ENCODE measurements at regions not wholly inside any gene's neighbourhood (a gene's known extent, or its start where the extent isn't known, plus 50 kb on each side); places are given as distances from the start of the nearest gene placed in this dataset.
"Not testable (repeated sequence)": the region's sequence is repeated elsewhere in the genome, so short reads cannot be mapped to it uniquely, and the experiment has no call there.

- ChIA-PET POLR2A (ENCODE audit: low non-redundant PET) (no interaction called here), CTCF (interaction anchor here (0.6 to 3.2 kb wide), 6 partner anchors 358 to 658 kb away, joined by 3 to 39 read pairs (median 4); partner anchors contain the start of gene NXT1)
- H3K4me3 ChIP-seq (ENCODE audit: low read depth, low read length, poor library complexity, severe bottlenecking): no peak overlapping the region
- H3K4me1 ChIP-seq (ENCODE audit: insufficient read depth, low read length, poor library complexity, severe bottlenecking): no peaks in the 10 kb centered on the region
- no peaks in the 10 kb centered on the region for H3K9me3 ChIP-seq (ENCODE audit: low read depth, low read length, poor library complexity, severe bottlenecking)
- H3K27ac ChIP-seq (ENCODE audit: low read depth, low read length, poor library complexity, severe bottlenecking): no peak overlapping the region
- intact Hi-C loops (cut with micrococcal nuclease; ENCODE audit: unreplicated experiment): loop anchor here (10.0 kb wide), 1 partner anchor 553 kb away; no protein-coding TSS in a partner anchor
- no TSS peak for BruUV-seq (replicated peaks)
- no peak for TF ChIP-seq EZH2 (IDR thresholded peaks at IDR 0.05; ENCODE audit: borderline replicate concordance, low read depth, low read length, poor library complexity, severe bottlenecking)
- TF ChIP-seq, protein P1, sequence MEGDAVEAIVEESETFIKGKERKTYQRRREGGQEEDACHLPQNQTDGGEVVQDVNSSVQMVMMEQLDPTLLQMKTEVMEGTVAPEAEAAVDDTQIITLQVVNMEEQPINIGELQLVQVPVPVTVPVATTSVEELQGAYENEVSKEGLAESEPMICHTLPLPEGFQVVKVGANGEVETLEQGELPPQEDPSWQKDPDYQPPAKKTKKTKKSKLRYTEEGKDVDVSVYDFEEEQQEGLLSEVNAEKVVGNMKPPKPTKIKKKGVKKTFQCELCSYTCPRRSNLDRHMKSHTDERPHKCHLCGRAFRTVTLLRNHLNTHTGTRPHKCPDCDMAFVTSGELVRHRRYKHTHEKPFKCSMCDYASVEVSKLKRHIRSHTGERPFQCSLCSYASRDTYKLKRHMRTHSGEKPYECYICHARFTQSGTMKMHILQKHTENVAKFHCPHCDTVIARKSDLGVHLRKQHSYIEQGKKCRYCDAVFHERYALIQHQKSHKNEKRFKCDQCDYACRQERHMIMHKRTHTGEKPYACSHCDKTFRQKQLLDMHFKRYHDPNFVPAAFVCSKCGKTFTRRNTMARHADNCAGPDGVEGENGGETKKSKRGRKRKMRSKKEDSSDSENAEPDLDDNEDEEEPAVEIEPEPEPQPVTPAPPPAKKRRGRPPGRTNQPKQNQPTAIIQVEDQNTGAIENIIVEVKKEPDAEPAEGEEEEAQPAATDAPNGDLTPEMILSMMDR (conservative IDR thresholded peaks at IDR 0.05; ENCODE audit: low read depth, low read length): no peak
- no peaks in the 10 kb centered on the region for H3K27me3 ChIP-seq (replicated peaks; ENCODE audit: insufficient read depth, low read depth, low read length, poor library complexity)
- no peak for DNase-seq (ENCODE audit: low spot score)
- no peaks in the 10 kb centered on the region for H3K36me3 ChIP-seq (ENCODE audit: insufficient read depth, low read length, poor library complexity, severe bottlenecking)
Observed at GRCh38 chr20:22692119-22692475, 107.7 kb upstream of the FOXA2 start.

DNA sequence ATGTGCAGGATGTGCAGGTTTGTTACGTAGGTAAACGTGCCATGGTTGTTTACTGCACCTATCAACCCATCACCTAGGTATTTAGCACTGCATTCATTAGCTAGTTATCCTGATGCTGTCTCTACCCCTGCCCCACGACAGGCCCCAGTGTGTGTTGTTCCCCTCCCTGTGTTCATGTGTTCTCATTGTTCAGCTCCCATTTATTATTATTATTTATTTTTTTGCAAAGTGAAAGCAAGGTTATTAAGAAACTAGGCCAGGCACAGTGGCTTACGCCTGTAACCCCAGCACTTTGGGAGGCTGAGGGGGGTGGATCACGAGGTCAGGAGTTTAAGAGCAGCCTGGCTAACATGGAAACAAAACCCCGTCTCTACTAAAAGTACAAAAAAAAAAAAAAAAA lies 108.2 kb upstream of the FOXA2 start:
- CTCF ChIA-PET: interaction anchor here (0.6 to 3.2 kb wide), 5 partner anchors 358 to 840 kb away, joined by 3 to 39 read pairs (median 4); partner anchors contain the start of gene NXT1
- H3K27ac ChIP-seq (ENCODE audit: low read depth, low read length, poor library complexity, severe bottlenecking); H3K9me3 ChIP-seq (ENCODE audit: low read depth, low read length, poor library complexity, severe bottlenecking); H3K27me3 ChIP-seq (replicated peaks; ENCODE audit: insufficient read depth, low read depth, low read length, poor library complexity); H3K4me1 ChIP-seq (ENCODE audit: insufficient read depth, low read length, poor library complexity, severe bottlenecking); BruUV-seq (replicated peaks); POLR2A ChIA-PET (ENCODE audit: low non-redundant PET); DNase-seq (ENCODE audit: low spot score); H3K4me3 ChIP-seq (ENCODE audit: low read depth, low read length, poor library complexity, severe bottlenecking); H3K36me3 ChIP-seq (ENCODE audit: insufficient read depth, low read length, poor library complexity, severe bottlenecking): not testable (repeated sequence)
- intact Hi-C loops (cut with micrococcal nuclease; ENCODE audit: unreplicated experiment): loop anchor here (10.0 kb wide), 1 partner anchor 552 kb away; no protein-coding TSS in a partner anchor

GRCh38 chr20:22696759-22697158 lies 112.4 kb upstream of the FOXA2 start:
- H3K27me3 ChIP-seq (replicated peaks; ENCODE audit: insufficient read depth, low read depth, low read length, poor library complexity): no peaks in the 10 kb centered on the region
- no peak overlapping the region for H3K27ac ChIP-seq (ENCODE audit: low read depth, low read length, poor library complexity, severe bottlenecking)
- no TSS peak for BruUV-seq (replicated peaks)
- H3K9me3 ChIP-seq (ENCODE audit: low read depth, low read length, poor library complexity, severe bottlenecking): no peaks in the 10 kb centered on the region
- DNase-seq (ENCODE audit: low spot score): no peak
- ChIA-PET CTCF (no interaction called here), POLR2A (ENCODE audit: low non-redundant PET) (no interaction called here)
- H3K4me3 ChIP-seq (ENCODE audit: low read depth, low read length, poor library complexity, severe bottlenecking): no peak overlapping the region
- TF ChIP-seq, protein P1 (conservative IDR thresholded peaks at IDR 0.05; ENCODE audit: low read depth, low read length): no peak
- TF ChIP-seq EZH2 (IDR thresholded peaks at IDR 0.05; ENCODE audit: borderline replicate concordance, low read depth, low read length, poor library complexity, severe bottlenecking): no peak
- intact Hi-C loops (cut with micrococcal nuclease; ENCODE audit: unreplicated experiment): loop anchor here (10.0 kb wide), 1 partner anchor 548 kb away; no protein-coding TSS in a partner anchor
- H3K4me1 ChIP-seq (ENCODE audit: insufficient read depth, low read length, poor library complexity, severe bottlenecking): no peaks in the 10 kb centered on the region
- no peaks in the 10 kb centered on the region for H3K36me3 ChIP-seq (ENCODE audit: insufficient read depth, low read length, poor library complexity, severe bottlenecking)

GRCh38 chr20:22698259-22698842 lies 114.0 kb upstream of the FOXA2 start:
- ChIA-PET POLR2A (ENCODE audit: low non-redundant PET) (no interaction called here), CTCF (no interaction called here)
- H3K9me3 ChIP-seq (ENCODE audit: low read depth, low read length, poor library complexity, severe bottlenecking): no peaks in the 10 kb centered on the region
- H3K27me3 ChIP-seq (replicated peaks; ENCODE audit: insufficient read depth, low read depth, low read length, poor library complexity): no peaks in the 10 kb centered on the region
- H3K36me3 ChIP-seq (ENCODE audit: insufficient read depth, low read length, poor library complexity, severe bottlenecking): no peaks in the 10 kb centered on the region
- no peak for DNase-seq (ENCODE audit: low spot score)
- H3K27ac ChIP-seq (ENCODE audit: low read depth, low read length, poor library complexity, severe bottlenecking): no peak overlapping the region
- no TSS peak for BruUV-seq (replicated peaks)
- intact Hi-C loops (cut with micrococcal nuclease; ENCODE audit: unreplicated experiment): loop anchor here (10.0 kb wide), 1 partner anchor 546 kb away; no protein-coding TSS in a partner anchor
- no peak overlapping the region for H3K4me3 ChIP-seq (ENCODE audit: low read depth, low read length, poor library complexity, severe bottlenecking)
- TF ChIP-seq, protein P1 (conservative IDR thresholded peaks at IDR 0.05; ENCODE audit: low read depth, low read length): no peak
- no peak for TF ChIP-seq EZH2 (IDR thresholded peaks at IDR 0.05; ENCODE audit: borderline replicate concordance, low read depth, low read length, poor library complexity, severe bottlenecking)
- H3K4me1 ChIP-seq (ENCODE audit: insufficient read depth, low read length, poor library complexity, severe bottlenecking): no peaks in the 10 kb centered on the region
